Endothelial cell of umbilical vein (primary cell): ENCODE measurements at regions not wholly inside any gene's neighbourhood (a gene's known extent, or its start where the extent isn't known, plus 50 kb on each side); places are given as distances from the start of the nearest gene placed in this dataset.

Experiments
- BruUV-seq: library from RNA; stranded (reverse); fragments of 400-500 nt; replicated peaks from 2 replicates; lab custom pipeline; 2021; lab: Mats Ljungman, UMichigan
- CTCF ChIA-PET: fragments of 300-600, 350-600 bp; sonication (Branson Sonifier 250); formaldehyde crosslinking; loops from one replicate; lab custom pipeline; 2021; ENCODE audit warnings: antibody characterized with exemption, inconsistent platforms; lab: Charles Lee
- POLR2A ChIA-PET: fragments of 300-600, 350-600 bp; sonication (Branson Sonifier 250); formaldehyde crosslinking; loops from one replicate; lab custom pipeline; 2021; ENCODE audit warnings: antibody characterized with exemption, inconsistent platforms; lab: Charles Lee
- DNase-seq: peaks from one replicate; pipeline ENCODE4 v3.0.0-alpha.2; 2011; ENCODE audit warnings: low read depth, low spot score
- FAIRE-seq: peaks from 2 replicates; lab custom pipeline; 2011; peaks lifted over from hg19 to GRCh38; lab: Jason Lieb, UNC
- H2AFZ ChIP-seq: 2 replicates; pipeline ENCODE4 v1.6.0; 2012; ENCODE audit warnings: low read depth, low read length, control low read depth, inconsistent platforms
- H3K27ac ChIP-seq: 2 replicates; pipeline ENCODE4 v1.5.1; 2011; ENCODE audit warnings: low read depth, mild to moderate bottlenecking, control low read depth, low read length, moderate library complexity; ENCODE audit not compliant: insufficient read depth
- H3K27me3 ChIP-seq, 2 experiments: 2 replicates each; pipeline versions ENCODE4 v1.6.0 to v1.6.1; 2011; ENCODE audit warnings: low read length in 2 of 2, mixed read lengths in 1 of 2; ENCODE audit not compliant: control insufficient read depth in 2 of 2, insufficient read depth in 2 of 2
- H3K36me3 ChIP-seq, 2 experiments: 2 replicates in 1 of 2; 3 replicates in 1 of 2; pipeline ENCODE4 v1.5.1; 2011; ENCODE audit warnings: low read length in 2 of 2, mild to moderate bottlenecking in 1 of 2, moderate library complexity in 1 of 2; ENCODE audit not compliant: control insufficient read depth in 2 of 2, insufficient read depth in 2 of 2; ENCODE audit errors: extremely low read depth in 1 of 2
- H3K4me1 ChIP-seq: 3 replicates; pipeline ENCODE4 v1.5.1; 2011; ENCODE audit warnings: mild to moderate bottlenecking, low read length; ENCODE audit not compliant: control insufficient read depth, insufficient read depth; ENCODE audit errors: extremely low read depth
- H3K4me2 ChIP-seq: 2 replicates; pipeline ENCODE4 v1.6.1; 2011; ENCODE audit warnings: low read length, control low read depth, mixed read lengths; ENCODE audit not compliant: insufficient read depth
- H3K4me3 ChIP-seq, 3 experiments: fragments of 200-600 bp in 1 of 3; sonication (generic), shearing (Covaris generic) in 1 of 3; replicated peaks in 1 of 3; 2 replicates each; pipeline ENCODE4 v1.5.1; 2011 to 2016; ENCODE audit warnings: control low read depth in 3 of 3, low read length in 3 of 3, mild to moderate bottlenecking in 2 of 3, inconsistent platforms in 1 of 3, low read depth in 1 of 3, moderate library complexity in 1 of 3; ENCODE audit not compliant: insufficient read depth in 1 of 3
- H3K79me2 ChIP-seq: 2 replicates; pipeline ENCODE4 v1.6.0; 2012; ENCODE audit warnings: low read length, inconsistent platforms; ENCODE audit not compliant: control insufficient read depth, insufficient read depth
- H3K9ac ChIP-seq: replicated peaks from 2 replicates; pipeline ENCODE3; 2011; ENCODE audit warnings: low read length, control low read depth; ENCODE audit not compliant: insufficient read depth; ENCODE audit errors: extremely low read depth
- H3K9me1 ChIP-seq: replicated peaks from 3 replicates; pipeline ENCODE4 v1.6.0; 2011; ENCODE audit warnings: mild to moderate bottlenecking, low read length; ENCODE audit not compliant: control insufficient read depth, insufficient read depth; ENCODE audit errors: extremely low read depth
- H3K9me3 ChIP-seq: replicated peaks from 2 replicates; pipeline ENCODE4 v1.5.1; 2012; ENCODE audit warnings: low read length, inconsistent platforms; ENCODE audit not compliant: control insufficient read depth, insufficient read depth
- H4K20me1 ChIP-seq: replicated peaks from 2 replicates; pipeline ENCODE3; 2011; ENCODE audit warnings: mild to moderate bottlenecking, low read length; ENCODE audit not compliant: control insufficient read depth, insufficient read depth; ENCODE audit errors: extremely low read depth
- EZH2 ChIP-seq: IDR thresholded peaks from 2 replicates; pipeline ENCODE4 v1.6.1; 2012; ENCODE audit warnings: borderline replicate concordance, low read depth, mild to moderate bottlenecking, moderate library complexity, low read length, inconsistent platforms; ENCODE audit not compliant: severe bottlenecking
- FOS ChIP-seq: IDR thresholded peaks from 2 replicates; pipeline ENCODE4 v1.6.1; 2011; ENCODE audit warnings: mild to moderate bottlenecking, low read length, moderate library complexity, borderline replicate concordance; ENCODE audit not compliant: insufficient read depth
- GATA2 ChIP-seq: IDR thresholded peaks from 2 replicates; pipeline ENCODE4 v1.7.0; 2011; ENCODE audit warnings: low read depth, mild to moderate bottlenecking, moderate library complexity, mixed read lengths, low read length; ENCODE audit not compliant: insufficient read length, insufficient read depth
- JUN ChIP-seq: IDR thresholded peaks from 2 replicates; pipeline ENCODE4 v1.6.1; 2011; ENCODE audit warnings: borderline replicate concordance, low read depth; ENCODE audit not compliant: insufficient read length, insufficient read depth
- MAX ChIP-seq: IDR thresholded peaks from 2 replicates; pipeline ENCODE4 v1.6.1; 2011; ENCODE audit not compliant: insufficient read depth, insufficient read length
- MYC ChIP-seq: IDR thresholded peaks from one replicate; pipeline ENCODE4 v1.6.1; 2011; ENCODE audit warnings: mild to moderate bottlenecking, low read depth, low read length
- POLR2A ChIP-seq: IDR thresholded peaks from 2 replicates; pipeline ENCODE4 v1.6.1; 2012; ENCODE audit warnings: low read depth, mild to moderate bottlenecking, control low read depth, low read length
- POLR2AphosphoS5 ChIP-seq: IDR thresholded peaks from 2 replicates; pipeline ENCODE4 v1.6.1; 2012; ENCODE audit warnings: low read depth, mild to moderate bottlenecking, control low read depth, low read length, moderate library complexity; ENCODE audit not compliant: insufficient read depth
- dilution Hi-C: fragments of 300-500 bp; cut with MboI; formaldehyde crosslinking; loops from one replicate; pipeline ENCODE4 v1.15.0; 2019; ENCODE audit warnings: low sequenced_read_pairs; ENCODE audit not compliant: extremely low pct_ligation_motif_present
- intact Hi-C: fragments of 100-400 bp; cut with micrococcal nuclease; formaldehyde crosslinking; loops from one replicate; pipeline ENCODE4 v1.10.0; 2022
- TF ChIP-seq, protein P1 (sequence below), 2 donors: IDR thresholded peaks; 1 replicate in 1 of 2; 2 replicates in 1 of 2; pipeline ENCODE4 v1.5.1; 2011; ENCODE audit warnings: low read length in 2 of 2, mild to moderate bottlenecking in 2 of 2, moderate library complexity in 2 of 2, control low read depth in 1 of 2, inconsistent platforms in 1 of 2, low read depth in 1 of 2; ENCODE audit not compliant: insufficient read depth in 1 of 2; ENCODE audit errors: extremely low read depth in 1 of 2

DNA sequence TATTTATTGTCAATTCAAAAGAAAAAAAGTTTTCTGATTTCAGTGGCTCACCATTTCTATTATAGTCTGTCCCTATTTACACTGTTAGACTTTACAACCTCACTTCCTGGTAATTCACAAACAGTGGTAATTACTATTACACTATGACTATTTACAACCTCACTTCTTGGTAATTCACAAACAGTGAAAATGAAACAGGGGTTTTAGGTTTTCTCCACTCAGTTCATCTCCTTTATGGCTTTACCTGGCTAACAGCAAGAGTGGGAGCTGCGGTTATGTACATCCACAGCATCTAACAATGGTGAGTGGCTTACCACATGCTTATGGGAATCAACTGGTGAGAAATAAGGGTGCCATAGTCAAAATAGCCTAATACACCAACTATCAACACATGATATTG lies 166.4 kb downstream of the CASP12 start:
- Histone ChIP-seq H3K27me3 (no peaks in the 10 kb centered on the region), H3K4me1 (peaks cover 15% of the 10 kb centered on the region), H4K20me1 (no peaks in the 10 kb centered on the region), H2AFZ (no peak overlapping the region), H3K79me2 (no peaks in the 10 kb centered on the region), H3K4me2 (no peak overlapping the region), H3K27ac (no peak overlapping the region), H3K4me3 (no peak overlapping the region), H3K36me3 (no peaks in the 10 kb centered on the region), H3K9me3 (no peaks in the 10 kb centered on the region), H3K9me1 (no peaks in the 10 kb centered on the region), H3K9ac (no peak overlapping the region)
- FAIRE-seq (no peak), DNase-seq (no peak)
- intact Hi-C loops (no loop called here), dilution Hi-C loops (no loop called here)
- TF ChIP-seq EZH2 (no peak), POLR2A (no peak), MAX (no peak), FOS (no peak), POLR2AphosphoS5 (no peak), MYC (no peak), GATA2 (no peak), JUN (no peak)
- TF ChIP-seq, protein P1, sequence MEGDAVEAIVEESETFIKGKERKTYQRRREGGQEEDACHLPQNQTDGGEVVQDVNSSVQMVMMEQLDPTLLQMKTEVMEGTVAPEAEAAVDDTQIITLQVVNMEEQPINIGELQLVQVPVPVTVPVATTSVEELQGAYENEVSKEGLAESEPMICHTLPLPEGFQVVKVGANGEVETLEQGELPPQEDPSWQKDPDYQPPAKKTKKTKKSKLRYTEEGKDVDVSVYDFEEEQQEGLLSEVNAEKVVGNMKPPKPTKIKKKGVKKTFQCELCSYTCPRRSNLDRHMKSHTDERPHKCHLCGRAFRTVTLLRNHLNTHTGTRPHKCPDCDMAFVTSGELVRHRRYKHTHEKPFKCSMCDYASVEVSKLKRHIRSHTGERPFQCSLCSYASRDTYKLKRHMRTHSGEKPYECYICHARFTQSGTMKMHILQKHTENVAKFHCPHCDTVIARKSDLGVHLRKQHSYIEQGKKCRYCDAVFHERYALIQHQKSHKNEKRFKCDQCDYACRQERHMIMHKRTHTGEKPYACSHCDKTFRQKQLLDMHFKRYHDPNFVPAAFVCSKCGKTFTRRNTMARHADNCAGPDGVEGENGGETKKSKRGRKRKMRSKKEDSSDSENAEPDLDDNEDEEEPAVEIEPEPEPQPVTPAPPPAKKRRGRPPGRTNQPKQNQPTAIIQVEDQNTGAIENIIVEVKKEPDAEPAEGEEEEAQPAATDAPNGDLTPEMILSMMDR (IDR thresholded peaks at IDR 0.05; ENCODE audit: extremely low read depth in 1 of 2, insufficient read depth in 1 of 2, low read depth in 1 of 2, low read length in 2 of 2), result no peak
- POLR2A ChIA-PET, result no interaction called here
- CTCF ChIA-PET, result no interaction called here
- BruUV-seq, result no TSS peak
